GM23248 (cell line): ENCODE measurements at regions not wholly inside any gene's neighbourhood (a gene's known extent, or its start where the extent isn't known, plus 50 kb on each side); places are given as distances from the start of the nearest gene placed in this dataset.

Experiments used
- EZH2 ChIP-seq: fragments of 200-600 bp; sonication (generic); IDR thresholded peaks from 2 replicates; pipeline ENCODE4 v1.6.1; 2018; ENCODE audit warnings: antibody characterized with exemption, mild to moderate bottlenecking; ENCODE audit not compliant: insufficient read depth, poor library complexity, severe bottlenecking
- EZH2phosphoT487 ChIP-seq: fragments of 200-600 bp; sonication (generic); IDR thresholded peaks from 2 replicates; pipeline ENCODE4 v1.6.1; 2018; ENCODE audit warnings: antibody characterized with exemption, moderate library complexity, mild to moderate bottlenecking, low read depth; ENCODE audit not compliant: insufficient read depth

GRCh38 chr6:81820980-81821379 lies 68.5 kb upstream of the TENT5A start:
- TF ChIP-seq EZH2phosphoT487: no peak
- TF ChIP-seq EZH2: no peak
